NCI-H146 treated with DMSO at 0.1 percent for 48 hours (cell line): ENCODE measurements at regions not wholly inside any gene's neighbourhood (a gene's known extent, or its start where the extent isn't known, plus 50 kb on each side); places are given as distances from the start of the nearest gene placed in this dataset.

Experiments
- DNase-seq: peaks from one replicate; lab custom pipeline; 2025; ENCODE audit not compliant: unreplicated experiment; lab: John Stamatoyannopoulos, UW

DNA sequence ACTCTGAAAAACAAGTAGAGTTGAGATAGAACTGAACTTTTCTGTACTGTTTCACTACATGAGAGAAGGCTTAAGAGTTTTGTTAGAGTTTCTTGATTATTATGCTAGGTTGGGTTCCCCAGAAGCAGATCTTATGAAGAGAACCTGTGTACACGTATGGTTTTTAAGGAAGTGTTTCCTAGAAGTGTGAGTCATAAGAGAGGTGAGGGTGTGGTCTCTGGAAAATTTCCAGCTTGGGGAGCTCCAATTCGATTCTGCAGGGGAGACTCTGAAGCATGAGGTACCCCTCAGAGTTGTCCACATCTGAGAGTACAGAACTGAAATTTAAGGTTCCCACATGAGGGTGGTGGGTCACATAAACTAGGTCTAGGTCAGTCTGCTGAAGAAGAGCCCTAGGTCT is 83.3 kb upstream of the MAP2 start:
- no peak for DNase-seq

DNA sequence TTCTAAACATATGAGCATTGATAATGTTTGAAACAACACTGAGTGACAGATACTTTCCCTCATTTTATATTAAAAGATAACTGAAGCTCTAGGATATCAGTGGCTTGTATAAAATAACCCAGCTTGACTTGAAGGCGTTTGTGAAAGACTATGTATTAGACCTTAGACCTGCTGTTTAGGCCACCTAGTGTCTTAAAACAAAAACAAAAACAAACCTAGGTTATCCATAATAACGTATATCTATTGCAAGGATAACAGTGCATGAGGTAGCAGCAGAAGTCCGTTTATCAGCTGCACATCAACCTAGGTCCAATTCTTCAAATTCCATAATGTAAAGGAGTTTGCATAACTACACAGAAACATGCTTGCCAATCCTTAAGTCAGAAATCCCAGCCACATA is 79.5 kb upstream of the MAP2 start:
- no peak for DNase-seq

DNA sequence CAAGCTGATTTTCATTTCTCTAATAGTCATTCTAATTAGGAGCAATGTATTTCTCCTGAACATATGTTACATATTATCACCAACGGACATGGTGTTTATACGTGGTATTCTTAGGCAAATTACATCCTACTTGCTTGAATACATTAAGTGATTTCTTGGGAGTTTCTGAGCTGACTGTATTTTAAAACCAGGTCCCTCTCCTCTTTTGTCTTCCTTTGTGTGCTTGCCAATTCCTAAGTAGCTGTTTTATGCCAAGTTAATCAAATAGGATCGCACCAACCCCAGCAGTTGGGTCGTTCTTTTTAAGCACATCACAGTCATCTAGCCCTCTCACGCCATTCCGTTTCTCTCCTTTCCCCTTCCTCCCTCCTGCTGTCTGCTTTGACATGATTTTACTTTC is 75.4 kb upstream of the MAP2 start:
- no peak for DNase-seq

DNA sequence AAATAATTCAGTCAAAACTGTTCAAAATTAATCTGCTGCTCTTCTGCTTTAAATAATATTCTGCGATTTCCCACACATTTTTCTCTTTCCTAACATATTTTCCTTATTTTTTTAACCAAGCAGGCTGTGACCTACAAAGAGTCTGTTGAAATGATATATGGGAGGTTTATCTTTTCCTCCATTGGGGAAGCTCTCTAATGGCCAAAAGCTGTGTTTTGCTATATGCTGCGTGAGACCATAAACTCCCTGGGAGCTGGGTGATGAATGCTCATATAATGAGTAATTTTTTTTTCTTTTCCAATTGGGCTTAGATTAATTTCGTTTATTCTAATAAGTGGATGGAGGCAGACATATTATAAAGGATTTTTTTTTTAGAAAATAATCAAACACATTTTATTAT is 72.2 kb upstream of the MAP2 start:
- DNase-seq: no peak

DNA sequence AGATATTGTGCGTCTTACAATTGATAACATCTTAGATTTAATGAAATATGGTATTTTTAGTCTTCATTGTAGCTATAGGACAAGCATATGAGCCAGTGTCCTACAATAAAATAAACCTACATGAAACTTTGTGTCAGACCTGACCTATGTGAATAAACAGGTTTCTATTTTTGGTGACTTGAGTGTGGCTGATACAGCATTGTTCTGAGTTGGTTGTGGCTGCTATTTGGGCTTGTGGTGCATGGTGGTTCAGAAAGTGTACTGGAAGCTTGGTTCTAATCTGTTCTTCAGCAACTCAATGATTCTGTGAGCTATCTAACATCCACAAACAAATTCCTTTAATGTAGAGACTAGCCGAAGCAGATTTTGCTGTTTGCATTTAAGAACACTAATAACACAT is 64.9 kb upstream of the MAP2 start:
- no peak for DNase-seq

DNA sequence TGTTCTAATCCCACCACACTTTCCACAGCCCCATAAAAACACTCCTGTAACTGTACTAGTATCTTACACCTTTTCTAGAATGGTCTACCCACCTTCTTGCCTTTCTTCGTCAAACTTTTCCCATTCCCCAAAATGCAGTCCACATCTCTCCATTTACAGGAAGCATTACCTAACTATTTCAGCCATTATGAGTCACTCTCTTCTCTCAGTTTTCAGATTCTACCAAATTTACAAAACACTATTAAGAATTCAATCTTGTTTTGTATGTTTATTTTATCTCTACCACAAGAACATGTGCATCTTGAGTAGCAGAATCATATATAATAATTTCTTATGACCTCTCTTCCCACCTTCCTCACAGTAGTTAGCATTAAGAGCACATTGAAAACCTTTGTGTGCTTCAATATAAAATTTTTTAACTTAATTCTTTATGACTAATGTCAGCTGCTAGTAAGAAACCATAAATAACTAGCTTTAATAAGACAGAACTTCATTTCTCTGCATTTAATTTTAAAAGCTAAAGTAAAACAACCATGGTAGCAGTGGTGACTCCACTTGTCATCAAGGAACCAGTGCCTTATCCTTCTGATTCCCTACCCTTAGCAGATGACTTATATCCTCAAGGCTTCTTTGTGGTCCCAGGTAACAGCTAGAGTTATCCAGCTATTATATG is 56.6 kb upstream of the MAP2 start:
- DNase-seq: no peak

DNA sequence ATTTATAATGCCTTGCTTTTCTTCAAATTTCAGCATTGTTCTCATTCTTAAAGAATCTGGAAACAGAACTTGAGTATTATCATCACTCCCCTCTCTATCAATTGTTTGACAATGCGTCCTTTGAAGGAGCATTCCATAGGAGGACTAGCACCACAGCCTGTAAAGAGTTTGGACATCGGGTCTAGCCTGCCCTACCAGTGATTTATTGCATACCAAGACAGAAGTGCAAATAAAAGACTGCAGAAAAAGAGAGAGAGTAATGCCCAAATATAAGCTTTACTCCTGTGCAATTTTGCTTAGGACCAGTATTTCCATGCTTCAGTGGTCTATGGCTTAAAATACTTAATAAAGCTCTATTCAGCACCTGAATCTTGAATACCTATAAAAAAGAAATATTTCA is 55.4 kb upstream of the MAP2 start:
- no peak for DNase-seq

DNA sequence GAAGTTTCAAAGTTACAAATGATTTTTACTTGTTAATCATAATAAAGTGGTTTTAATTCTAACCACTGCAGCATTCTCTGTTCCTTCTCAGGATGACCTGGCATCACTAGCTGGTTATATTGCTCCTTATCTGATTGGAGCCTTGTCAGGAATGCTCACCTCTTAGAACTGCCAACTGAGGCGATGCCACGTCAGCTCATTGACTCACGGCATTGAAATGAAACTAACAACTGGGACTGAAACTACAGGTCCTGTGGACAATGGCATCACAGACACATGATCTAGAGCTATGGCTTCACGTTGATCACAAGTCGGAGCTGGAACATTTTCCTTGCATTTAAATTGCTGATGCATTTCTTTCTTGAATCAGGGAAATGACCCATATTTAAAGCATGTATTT is 54.9 kb upstream of the MAP2 start:
- no peak for DNase-seq

DNA sequence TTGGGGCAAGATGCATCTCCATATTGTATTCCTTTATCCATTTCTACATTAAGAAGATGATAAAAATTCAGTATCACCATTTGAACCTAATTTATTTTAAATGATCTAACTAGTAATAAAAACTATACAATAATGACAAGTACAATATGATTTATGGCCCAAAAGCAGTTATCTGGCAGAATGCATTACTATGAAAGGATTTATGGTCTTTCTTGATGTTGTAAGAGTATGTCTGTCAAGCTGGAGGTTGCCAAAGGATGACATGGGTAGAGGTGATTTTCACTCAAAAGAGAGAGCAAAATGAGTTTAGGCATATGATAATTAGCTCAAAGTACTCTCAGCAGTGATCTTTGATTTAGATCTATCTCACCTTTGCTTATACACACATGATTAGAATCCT is 54.2 kb upstream of the MAP2 start:
- no peak for DNase-seq

DNA sequence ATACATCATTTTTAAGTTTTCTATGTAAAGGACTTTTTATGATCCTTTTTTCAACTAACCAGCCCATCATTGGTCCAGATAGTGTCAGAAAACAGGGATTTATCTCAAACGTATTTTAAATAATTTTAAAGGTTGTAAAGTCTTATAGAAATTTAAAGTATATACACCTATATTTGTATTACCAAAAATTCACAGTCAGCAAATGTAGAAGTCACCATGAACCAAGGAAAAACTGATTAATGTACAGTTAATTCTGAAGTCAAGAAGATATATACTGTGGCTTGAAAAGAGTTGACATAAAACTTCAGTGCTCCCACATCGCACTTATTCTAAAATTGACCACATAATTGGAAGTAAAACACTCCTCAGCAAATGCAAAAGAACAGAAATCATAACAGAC is 52.4 kb upstream of the MAP2 start:
- no peak for DNase-seq
